GM23338 (cell line): ENCODE measurements at regions not wholly inside any gene's neighbourhood (a gene's known extent, or its start where the extent isn't known, plus 50 kb on each side); places are given as distances from the start of the nearest gene placed in this dataset.

Source experiments
- ATAC-seq: fragments of 200-7000 bp; cut with Tn5 transposase; 3 replicates; pipeline ENCODE4 v1.9.1; 2020
- DNase-seq: peaks from one replicate; pipeline ENCODE4 v3.0.0-alpha.2; 2015; ENCODE audit warnings: low spot score
- H2AFZ ChIP-seq: fragments of 200-600 bp; sonication (generic); 2 replicates; pipeline ENCODE4 v1.8.0; 2016; ENCODE audit warnings: antibody characterized with exemption, mild to moderate bottlenecking, moderate library complexity
- H3F3A ChIP-seq: fragments of 200-600 bp; sonication (generic); replicated peaks from 2 replicates; pipeline ENCODE4 v1.8.0; 2017; ENCODE audit warnings: antibody characterized with exemption, mixed run types, low read depth
- H3K27ac ChIP-seq: fragments of 200-600 bp; sonication (generic); 2 replicates; pipeline ENCODE4 v1.6.1; 2016; ENCODE audit warnings: low read depth
- H3K27me3 ChIP-seq: fragments of 200-600 bp; sonication (generic); 2 replicates; pipeline ENCODE4 v1.8.0; 2016; ENCODE audit warnings: mild to moderate bottlenecking, mixed run types, moderate library complexity; ENCODE audit not compliant: insufficient read depth
- H3K36me3 ChIP-seq: fragments of 200-600 bp; sonication (generic); 2 replicates; pipeline ENCODE4 v1.8.0; 2016; ENCODE audit warnings: mild to moderate bottlenecking; ENCODE audit not compliant: insufficient read depth
- H3K4me1 ChIP-seq: fragments of 200-600 bp; sonication (generic); 2 replicates; pipeline ENCODE4 v1.8.0; 2016; ENCODE audit warnings: mild to moderate bottlenecking, moderate library complexity; ENCODE audit not compliant: insufficient read depth
- H3K4me2 ChIP-seq: fragments of 200-600 bp; sonication (generic); 2 replicates; pipeline ENCODE4 v1.7.1; 2017; ENCODE audit warnings: mixed run types
- H3K4me3 ChIP-seq: fragments of 200-600 bp; sonication (generic); 2 replicates; pipeline ENCODE4 v1.6.1; 2016; ENCODE audit warnings: mixed run types
- H3K79me2 ChIP-seq: fragments of 200-600 bp; sonication (generic); replicated peaks from 2 replicates; pipeline ENCODE4 v1.8.0; 2017; ENCODE audit warnings: mild to moderate bottlenecking; ENCODE audit not compliant: insufficient read depth
- H3K9me2 ChIP-seq: fragments of 200-600 bp; sonication (generic); 2 replicates; pipeline ENCODE4 v1.8.0; 2017; ENCODE audit not compliant: insufficient read depth
- H4K20me1 ChIP-seq: fragments of 200-600 bp; sonication (generic); replicated peaks from 2 replicates; pipeline ENCODE4 v1.8.0; 2017; ENCODE audit warnings: mild to moderate bottlenecking; ENCODE audit not compliant: insufficient read depth
- H3K27ac Mint-ChIP-seq: 2 replicates; pipeline ENCODE4 v1.8.0; 2020; ENCODE audit warnings: inconsistent platforms, mild to moderate bottlenecking, moderate library complexity, mixed read lengths
- H3K27me3 Mint-ChIP-seq: 3 replicates; pipeline ENCODE4 v1.8.0; 2022; ENCODE audit warnings: low read depth, mild to moderate bottlenecking, moderate library complexity, mixed read lengths, inconsistent platforms; ENCODE audit not compliant: insufficient read depth, poor library complexity
- H3K36me3 Mint-ChIP-seq: 3 replicates; pipeline ENCODE4 v1.8.0; 2021; ENCODE audit warnings: low read depth, mild to moderate bottlenecking, inconsistent platforms, moderate library complexity, mixed read lengths
- H3K4me1 Mint-ChIP-seq: 3 replicates; pipeline ENCODE4 v1.8.0; 2020; ENCODE audit warnings: mild to moderate bottlenecking, inconsistent platforms, mixed read lengths
- H3K4me3 Mint-ChIP-seq: 3 replicates; pipeline ENCODE4 v1.8.0; 2021; ENCODE audit warnings: moderate library complexity, mild to moderate bottlenecking, inconsistent platforms, mixed read lengths
- H3K9me3 Mint-ChIP-seq: 3 replicates; pipeline ENCODE4 v1.8.0; 2020; ENCODE audit warnings: moderate library complexity, mild to moderate bottlenecking, inconsistent platforms, mixed read lengths
- CREB1 ChIP-seq: fragments of 250-450 bp; sonication (Bioruptor Pico); IDR thresholded peaks from 2 replicates; pipeline ENCODE4 v1.5.0; 2020; ENCODE audit warnings: low read depth, mild to moderate bottlenecking, moderate library complexity
- CTCF ChIP-seq, 2 experiments: fragments of 200-600 bp in 1 of 2; sonication (generic) in 1 of 2; conservative IDR thresholded peaks; 2 replicates each; pipeline versions ENCODE4 v1.5.1 to v1.6.1; 2016 to 2017; ENCODE audit warnings: antibody characterized with exemption in 2 of 2, low read depth in 2 of 2, mild to moderate bottlenecking in 2 of 2, moderate library complexity in 1 of 2
- ETS1 ChIP-seq: IDR thresholded peaks from 2 replicates; pipeline ENCODE4 v1.6.1; 2016; ENCODE audit warnings: antibody characterized with exemption
- EZH2 ChIP-seq: fragments of 200-600 bp; sonication (generic); IDR thresholded peaks from one replicate; pipeline ENCODE4 v1.8.0; 2017; ENCODE audit warnings: antibody characterized with exemption, mild to moderate bottlenecking, low read depth; ENCODE audit not compliant: unreplicated experiment
- EZH2phosphoT487 ChIP-seq: fragments of 200-600 bp; sonication (generic); IDR thresholded peaks from one replicate; pipeline ENCODE4 v1.8.1; 2018; ENCODE audit warnings: antibody characterized with exemption; ENCODE audit not compliant: unreplicated experiment
- JUNB ChIP-seq: IDR thresholded peaks from one replicate; pipeline ENCODE4 v1.6.1; 2016; ENCODE audit warnings: antibody characterized with exemption; ENCODE audit not compliant: unreplicated experiment
- NANOG ChIP-seq: IDR thresholded peaks from 2 replicates; pipeline ENCODE4 v1.6.1; 2016; ENCODE audit warnings: antibody characterized with exemption, borderline replicate concordance
- POLR2AphosphoS5 ChIP-seq: IDR thresholded peaks from 2 replicates; pipeline ENCODE4 v1.6.1; 2016; ENCODE audit warnings: antibody characterized with exemption, low read depth
- ZNF114 ChIP-seq: fragments of 250-450 bp; sonication (Bioruptor Pico); IDR thresholded peaks from 2 replicates; pipeline ENCODE4 v1.5.0; 2020; ENCODE audit warnings: mild to moderate bottlenecking, moderate library complexity
- ZNF331 ChIP-seq: fragments of 250-450 bp; sonication (Bioruptor Pico); IDR thresholded peaks from 2 replicates; pipeline ENCODE4 v1.5.0; 2020; ENCODE audit warnings: low read depth, mild to moderate bottlenecking, moderate library complexity
- ZNF462 ChIP-seq: fragments of 250-450 bp; sonication (Bioruptor Pico); IDR thresholded peaks from 2 replicates; pipeline ENCODE4 v1.5.0; 2020; ENCODE audit warnings: mild to moderate bottlenecking, moderate library complexity

GRCh38 chr1:36743286-36744005 is 260.7 kb upstream of the CSF3R start:
- ATAC-seq (no peak), DNase-seq (no peak)
- no peaks in the 10 kb centered on the region for H3K27me3 ChIP-seq
- Mint-ChIP-seq H3K4me3 (no peak overlapping the region), H3K36me3 (no peaks in the 10 kb centered on the region), H3K4me1 (peaks cover 6% of the 10 kb centered on the region; the same call in 2 of the 3 replicates), H3K9me3 (peaks cover 3% of the 10 kb centered on the region; the same call in 1 of the 3 replicates), H3K27ac (no peak overlapping the region), H3K27me3 (peaks cover 5% of the 10 kb centered on the region)
- no peaks in the 10 kb centered on the region for H3F3A ChIP-seq
- no peak overlapping the region for H3K4me3 ChIP-seq
- TF ChIP-seq CREB1 (CRISPR knock-in tag) = no peak
- TF ChIP-seq POLR2AphosphoS5 = no peak
- no peak for TF ChIP-seq ZNF114 (CRISPR knock-in tag)
- H3K4me1 ChIP-seq = no peaks in the 10 kb centered on the region
- H4K20me1 ChIP-seq = no peaks in the 10 kb centered on the region
- H3K9me2 ChIP-seq = 0 out of 2 replicates have a peak, but pooled peaks cover 3% of the 10 kb centered on the region
- H3K79me2 ChIP-seq = no peaks in the 10 kb centered on the region
- no peak overlapping the region for H3K4me2 ChIP-seq
- H3K36me3 ChIP-seq = no peaks in the 10 kb centered on the region
- H3K27ac ChIP-seq = no peak overlapping the region
- H2AFZ ChIP-seq = no peak overlapping the region

GRCh38 chr1:36741066-36741465 is 258.4 kb upstream of the CSF3R start:
- Mint-ChIP-seq H3K27ac (no peak overlapping the region), H3K27me3 (peaks cover 8% of the 10 kb centered on the region), H3K4me3 (no peak overlapping the region), H3K36me3 (no peaks in the 10 kb centered on the region), H3K9me3 (peaks cover 3% of the 10 kb centered on the region; the same call in 1 of the 3 replicates), H3K4me1 (peaks cover 22% of the 10 kb centered on the region)
- ATAC-seq (no peak), DNase-seq (no peak)
- Histone ChIP-seq H3K27ac (no peak overlapping the region), H4K20me1 (no peaks in the 10 kb centered on the region), H3K4me3 (no peak overlapping the region), H3K79me2 (no peaks in the 10 kb centered on the region), H3K27me3 (no peaks in the 10 kb centered on the region), H3K36me3 (no peaks in the 10 kb centered on the region), H3K4me1 (peaks cover 4% of the 10 kb centered on the region; the same call in 1 of the 2 replicates), H3K9me2 (0 out of 2 replicates have a peak, but pooled peaks cover 1% of the 10 kb centered on the region), H3F3A (no peaks in the 10 kb centered on the region), H2AFZ (no peak overlapping the region), H3K4me2 (no peak overlapping the region)
- no peak for TF ChIP-seq ZNF114 (CRISPR knock-in tag)
- TF ChIP-seq CTCF (conservative IDR thresholded peaks at IDR 0.05; ENCODE audit: low read depth in 2 of 2) = no peak
- TF ChIP-seq NANOG = no peak
- TF ChIP-seq EZH2 = no peak
- no peak for TF ChIP-seq ZNF462 (CRISPR knock-in tag)
- TF ChIP-seq POLR2AphosphoS5 = no peak
- TF ChIP-seq ZNF331 (CRISPR knock-in tag) = no peak
- no peak for TF ChIP-seq ETS1
- no peak for TF ChIP-seq EZH2phosphoT487
- no peak for TF ChIP-seq CREB1 (CRISPR knock-in tag)
- no peak for TF ChIP-seq JUNB
